Prostate gland (tissue), 2 donors: ENCODE measurements at regions not wholly inside any gene's neighbourhood (a gene's known extent, or its start where the extent isn't known, plus 50 kb on each side); places are given as distances from the start of the nearest gene placed in this dataset.

ENCODE experiments used
- DNase-seq: peaks from one replicate; pipeline ENCODE4 v3.0.0-alpha.2; 2019; ENCODE audit warnings: low spot score
- H3K27ac ChIP-seq, 2 donors: fragments of 200-600 bp; sonication (generic); 2 replicates each; pipeline ENCODE4 v1.5.1; 2017 to 2019
- H3K27me3 ChIP-seq: fragments of 200-600 bp; sonication (generic); replicated peaks from 2 replicates; pipeline ENCODE4 v1.5.1; 2019; ENCODE audit not compliant: insufficient read depth
- H3K36me3 ChIP-seq, 2 donors: fragments of 200-600 bp; sonication (generic); 1 replicate in 1 of 2; 2 replicates in 1 of 2; pipeline versions ENCODE4 v1.5.1 to v1.8.1; 2017 to 2019
- H3K4me1 ChIP-seq: fragments of 200-600 bp; sonication (generic); replicated peaks from 2 replicates; pipeline ENCODE4 v1.5.1; 2019
- H3K4me3 ChIP-seq, 2 donors: fragments of 200-600 bp; sonication (generic); 2 replicates each; pipeline ENCODE4 v1.5.1; 2017 to 2019
- H3K9me3 ChIP-seq: fragments of 200-600 bp; sonication (generic); 2 replicates; pipeline ENCODE4 v1.5.1; 2017
- POLR2A ChIP-seq: fragments of 450-650 bp; IDR thresholded peaks from one replicate; pipeline ENCODE4 v1.6.1; 2016; ENCODE audit warnings: antibody characterized with exemption, mild to moderate bottlenecking
- POLR2AphosphoS5 ChIP-seq: sonication (generic); formaldehyde crosslinking; IDR thresholded peaks from one replicate; pipeline ENCODE4 v1.6.1; 2017; ENCODE audit warnings: antibody characterized with exemption
- WGBS: methylation state at CpG from one replicate; pipeline ENCODE4 v1.1.5; 2018; 5-methylcytosine and 5-hydroxymethylcytosine counted together
- intact Hi-C: fragments of 100-400 bp; cut with DNase I; formaldehyde crosslinking; loops from one replicate; pipeline ENCODE4 v1.14.2; 2022
- TF ChIP-seq, protein P1 (sequence below), 4 experiments: fragments of 200-600 bp in 2 of 4; fragments of 450-650 bp in 2 of 4; sonication (generic) in 2 of 4; IDR thresholded peaks; 1 replicate in 3 of 4; 2 replicates in 1 of 4; pipeline ENCODE4 v1.5.1; 2016 to 2019; ENCODE audit warnings: antibody characterized with exemption in 4 of 4, mild to moderate bottlenecking in 2 of 4, moderate library complexity in 2 of 4

DNA sequence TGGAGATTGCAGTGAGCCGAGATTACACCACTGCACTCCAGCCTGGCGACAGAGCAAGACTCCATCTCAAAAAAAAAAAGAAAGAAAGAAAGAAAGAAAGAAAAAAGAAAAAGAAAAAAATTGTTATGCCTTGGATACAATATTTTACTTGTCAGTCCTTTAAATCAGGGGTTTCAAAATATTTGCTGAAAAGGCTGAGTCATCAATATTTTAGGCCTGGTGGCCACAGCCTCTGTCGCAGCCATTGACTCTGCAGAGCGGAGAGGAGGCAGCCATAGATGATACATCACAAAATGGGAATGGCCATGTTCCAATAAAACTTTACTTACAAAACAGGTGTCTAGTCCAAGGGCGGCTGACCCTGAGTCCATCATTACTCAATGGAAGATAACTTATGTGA lies 314.8 kb upstream of the SALL3 start:
- Histone ChIP-seq H3K36me3 (no peaks in the 10 kb centered on the region), H3K4me1 (no peaks in the 10 kb centered on the region), H3K27me3 (no peaks in the 10 kb centered on the region), H3K27ac (no peak overlapping the region), H3K4me3 (no peak overlapping the region), H3K9me3 (no peaks in the 10 kb centered on the region)
- no peak for TF ChIP-seq POLR2A
- TF ChIP-seq, protein P1, sequence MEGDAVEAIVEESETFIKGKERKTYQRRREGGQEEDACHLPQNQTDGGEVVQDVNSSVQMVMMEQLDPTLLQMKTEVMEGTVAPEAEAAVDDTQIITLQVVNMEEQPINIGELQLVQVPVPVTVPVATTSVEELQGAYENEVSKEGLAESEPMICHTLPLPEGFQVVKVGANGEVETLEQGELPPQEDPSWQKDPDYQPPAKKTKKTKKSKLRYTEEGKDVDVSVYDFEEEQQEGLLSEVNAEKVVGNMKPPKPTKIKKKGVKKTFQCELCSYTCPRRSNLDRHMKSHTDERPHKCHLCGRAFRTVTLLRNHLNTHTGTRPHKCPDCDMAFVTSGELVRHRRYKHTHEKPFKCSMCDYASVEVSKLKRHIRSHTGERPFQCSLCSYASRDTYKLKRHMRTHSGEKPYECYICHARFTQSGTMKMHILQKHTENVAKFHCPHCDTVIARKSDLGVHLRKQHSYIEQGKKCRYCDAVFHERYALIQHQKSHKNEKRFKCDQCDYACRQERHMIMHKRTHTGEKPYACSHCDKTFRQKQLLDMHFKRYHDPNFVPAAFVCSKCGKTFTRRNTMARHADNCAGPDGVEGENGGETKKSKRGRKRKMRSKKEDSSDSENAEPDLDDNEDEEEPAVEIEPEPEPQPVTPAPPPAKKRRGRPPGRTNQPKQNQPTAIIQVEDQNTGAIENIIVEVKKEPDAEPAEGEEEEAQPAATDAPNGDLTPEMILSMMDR (IDR thresholded peaks at IDR 0.05), result no peak
- TF ChIP-seq POLR2AphosphoS5, result no peak
- WGBS, result 95% methylated on average over 5 of the region's 5 CpGs
- no peak for DNase-seq
- intact Hi-C loops, result no loop called here

DNA sequence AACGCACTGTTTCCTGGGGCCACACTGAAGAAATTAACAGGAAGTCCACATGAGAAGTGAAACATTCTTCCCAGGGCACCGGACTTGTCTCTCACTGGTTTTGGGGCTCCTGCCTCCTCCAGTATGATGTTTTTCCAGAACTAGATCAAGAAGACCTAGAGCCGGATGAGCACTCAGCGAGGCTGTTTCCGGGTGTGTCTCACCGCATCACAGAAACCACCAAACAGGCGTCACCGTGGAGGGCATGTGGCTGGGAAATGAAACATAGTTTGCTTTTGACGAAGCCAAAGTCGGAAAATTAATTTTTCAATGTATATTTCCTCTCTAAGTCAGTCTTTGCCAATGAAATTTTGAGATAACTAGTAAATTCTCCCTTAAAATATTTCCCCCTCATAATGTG lies 314.0 kb upstream of the SALL3 start:
- DNase-seq, result no peak
- H3K9me3 ChIP-seq, result no peaks in the 10 kb centered on the region
- TF ChIP-seq, protein P1 (IDR thresholded peaks at IDR 0.05), result no peak
- TF ChIP-seq POLR2A, result no peak
- TF ChIP-seq POLR2AphosphoS5, result no peak
- intact Hi-C loops, result no loop called here
- H3K27ac ChIP-seq, result no peak overlapping the region
- H3K27me3 ChIP-seq, result no peaks in the 10 kb centered on the region
- H3K36me3 ChIP-seq, result no peaks in the 10 kb centered on the region
- 97% methylated on average over 10 of the region's 10 CpGs for WGBS
- H3K4me3 ChIP-seq, result no peak overlapping the region
- H3K4me1 ChIP-seq, result no peaks in the 10 kb centered on the region

DNA sequence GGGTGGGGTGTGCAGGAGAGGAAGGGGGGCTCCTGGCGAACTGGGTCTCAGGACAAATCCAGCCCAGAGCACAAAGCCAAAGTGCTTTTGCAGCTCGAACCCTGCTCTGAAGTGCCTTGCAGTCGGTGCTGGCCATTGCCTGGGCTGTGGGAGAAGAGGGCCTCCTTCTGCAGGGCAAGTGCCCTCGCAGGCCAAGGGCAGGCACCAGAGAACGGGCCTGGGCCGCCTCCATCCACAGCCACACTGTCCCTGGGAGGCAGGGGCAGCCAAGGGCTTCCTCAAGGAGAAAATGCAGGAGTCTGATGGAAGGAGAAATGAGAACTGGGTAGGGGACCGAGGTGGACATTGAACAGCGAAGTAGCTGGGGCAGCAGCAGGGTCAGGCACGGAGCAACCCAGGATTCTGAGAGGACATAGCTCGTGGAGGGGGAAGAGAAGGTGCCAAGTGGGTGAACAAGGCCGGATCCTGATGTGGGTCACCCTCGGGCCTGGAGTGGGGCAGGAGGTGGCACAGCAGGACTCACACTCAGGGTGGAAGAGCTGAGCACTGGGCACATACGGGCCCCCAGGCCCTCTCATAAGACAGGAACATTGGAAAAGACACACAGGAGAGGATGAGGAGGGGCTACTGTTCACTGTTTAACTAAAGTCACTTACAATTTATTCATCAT lies 312.8 kb upstream of the SALL3 start:
- intact Hi-C loops, result no loop called here
- WGBS, result 90% methylated on average over 13 of the region's 13 CpGs

DNA sequence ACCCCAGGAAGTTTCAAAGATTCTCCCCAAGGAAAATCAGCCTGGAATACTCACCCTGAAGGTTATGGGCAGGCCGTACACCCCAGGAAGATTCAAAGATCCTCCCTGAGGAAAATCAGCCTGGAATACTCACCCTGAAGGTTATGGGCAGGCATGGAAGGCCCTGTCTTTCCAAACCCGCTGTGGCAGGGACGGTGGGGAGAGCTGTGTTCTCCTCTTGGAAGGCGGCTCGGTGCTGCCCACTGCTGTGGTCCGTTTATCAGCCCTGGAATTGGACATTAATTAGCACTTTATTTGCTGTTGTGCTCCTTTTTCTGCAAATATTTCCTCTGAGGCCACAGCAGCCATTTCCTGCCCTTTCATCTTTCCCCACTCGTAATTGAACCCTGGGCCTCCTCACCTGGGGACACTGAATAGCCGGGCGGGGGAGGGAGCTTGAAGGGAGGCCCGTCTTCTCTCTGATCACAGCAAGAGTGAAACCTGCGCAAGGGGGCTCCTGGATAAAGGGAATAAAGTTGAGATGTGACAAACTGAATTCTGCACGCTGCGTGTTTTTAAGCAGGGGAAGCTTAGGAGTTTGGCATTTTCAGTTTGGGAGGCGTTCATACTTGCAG lies 308.7 kb upstream of the SALL3 start:
- Histone ChIP-seq H3K4me3 (no peak overlapping the region), H3K4me1 (no peaks in the 10 kb centered on the region), H3K27me3 (no peaks in the 10 kb centered on the region), H3K36me3 (no peaks in the 10 kb centered on the region), H3K9me3 (no peaks in the 10 kb centered on the region), H3K27ac (no peak overlapping the region)
- WGBS, result 90% methylated on average over 14 of the region's 14 CpGs
- TF ChIP-seq, protein P1 (IDR thresholded peaks at IDR 0.05), result no peak
- TF ChIP-seq POLR2AphosphoS5 (no peak), POLR2A (no peak)
- no peak for DNase-seq
- intact Hi-C loops, result no loop called here

More for the DNA sequence above, 312.8 kb upstream of the SALL3 start:
- Histone ChIP-seq H3K27me3 (no peaks in the 10 kb centered on the region), H3K27ac (no peak overlapping the region), H3K4me3 (no peak overlapping the region), H3K4me1 (no peaks in the 10 kb centered on the region), H3K9me3 (no peaks in the 10 kb centered on the region), H3K36me3 (no peaks in the 10 kb centered on the region)
- TF ChIP-seq POLR2A (no peak), POLR2AphosphoS5 (no peak)
- TF ChIP-seq, protein P1 (IDR thresholded peaks at IDR 0.05), result no peak
- DNase-seq, result no peak

DNA sequence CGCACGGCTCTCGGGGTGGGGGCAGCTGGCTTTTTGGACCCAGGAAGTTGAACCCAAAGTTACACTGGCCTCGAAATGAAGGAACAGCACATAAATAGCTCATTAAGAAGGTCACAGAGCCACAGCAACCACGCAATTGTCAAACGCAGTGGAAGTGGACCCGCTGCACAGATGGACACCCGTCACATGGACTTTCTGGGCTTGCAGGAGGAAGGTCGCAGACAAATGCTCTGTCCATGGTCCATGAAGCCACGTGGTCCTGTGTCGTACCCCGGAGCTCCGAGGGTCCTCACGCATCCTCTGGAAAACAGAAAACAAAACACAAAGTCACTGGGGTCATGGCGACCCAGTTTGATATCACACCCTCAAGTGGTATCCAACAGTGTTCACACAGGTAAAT lies 308.1 kb upstream of the SALL3 start:
- no peaks in the 10 kb centered on the region for H3K9me3 ChIP-seq
- no peak for DNase-seq
- 92% methylated on average over 15 of the region's 15 CpGs for WGBS
- TF ChIP-seq POLR2AphosphoS5 (no peak), POLR2A (no peak)
- H3K27me3 ChIP-seq, result no peaks in the 10 kb centered on the region
- intact Hi-C loops, result no loop called here
- H3K4me3 ChIP-seq, result no peak overlapping the region
- H3K36me3 ChIP-seq, result no peaks in the 10 kb centered on the region
- H3K4me1 ChIP-seq, result no peaks in the 10 kb centered on the region
- H3K27ac ChIP-seq, result no peak overlapping the region
